ENCODE measurements at regions not wholly inside any gene's neighbourhood (a gene's known extent, or its start where the extent isn't known, plus 50 kb on each side); places are given as distances from the start of the nearest gene placed in this dataset.

- SMC1A ChIA-PET (ENCODE audit: uncharacterized antibody, unreplicated experiment): interaction anchor here (0.6 to 13.1 kb wide), 20 partner anchors 9 to 158 kb away, joined by 3 to 328 read pairs (median 6); no protein-coding TSS in a partner anchor
- Histone ChIP-seq H3K36me3 (ENCODE audit: control insufficient read depth in 2 of 2, insufficient read depth in 2 of 2, low read length in 1 of 2) (no peaks in the 10 kb centered on the region), H3K27ac (ENCODE audit: control insufficient read depth, insufficient read depth) (no peak overlapping the region), H2AFZ (ENCODE audit: control insufficient read depth, low read depth, low read length) (no peak overlapping the region), H3K9ac (ENCODE audit: control insufficient read depth, insufficient read depth, low read length) (no peak overlapping the region), H3K27me3 (replicated peaks in 1 of 2; ENCODE audit: control insufficient read depth in 2 of 2, insufficient read depth in 2 of 2, low read length in 1 of 2) (no peaks in the 10 kb centered on the region), H3K79me2 (ENCODE audit: control insufficient read depth, insufficient read depth, low read length) (no peaks in the 10 kb centered on the region), H3K4me2 (ENCODE audit: control insufficient read depth, insufficient read depth) (no peak overlapping the region), H3K9me3 (replicated peaks; ENCODE audit: control insufficient read depth, insufficient read depth, low read length) (no peaks in the 10 kb centered on the region), H3K4me1 (ENCODE audit: control insufficient read depth, insufficient read depth, low read length) (no peaks in the 10 kb centered on the region), H3K4me3 (no peak overlapping the region), H4K20me1 (ENCODE audit: control insufficient read depth, insufficient read depth) (no peaks in the 10 kb centered on the region)
- ATAC-seq (no peak), DNase-seq (ENCODE audit: low read depth, low spot score) (no peak), FAIRE-seq (no peak)
- 82% methylated on average over 1 of the region's 1 CpG for WGBS (ENCODE audit: insufficient coverage, insufficient replicate concordance, low lambda C conversion rate, missing lambda C conversion rate)
- POLR2A ChIA-PET: interaction anchor here (0.5 to 2.0 kb wide), 6 partner anchors 22 to 109 kb away, joined by 3 to 6 read pairs (median 4); no protein-coding TSS in a partner anchor
- RAD21 ChIA-PET (ENCODE audit: unreplicated experiment): interaction anchor here (0.7 to 5.8 kb wide), 23 partner anchors 9 to 156 kb away, joined by 3 to 30 read pairs (median 5); no protein-coding TSS in a partner anchor
- in situ Hi-C loops (cut with MboI) (no loop called here), intact Hi-C loops (cut with micrococcal nuclease; ENCODE audit: unreplicated experiment) (loop anchor here (5.0 kb wide), 1 partner anchor 74 kb away; no protein-coding TSS in a partner anchor)
- no TSS peak for BruUV-seq (replicated peaks)
- TF ChIP-seq ESRRA (IDR thresholded peaks at IDR 0.05; ENCODE audit: low read length): no peak
- no peak for TF ChIP-seq SUZ12 (IDR thresholded peaks at IDR 0.05; ENCODE audit: unreplicated experiment)
- TF ChIP-seq SMAD5 (IDR thresholded peaks at IDR 0.05; ENCODE audit: low read depth): no peak
- TF ChIP-seq BMI1 (IDR thresholded peaks at IDR 0.05; ENCODE audit: borderline replicate concordance): no peak
- no peak for TF ChIP-seq NBN (IDR thresholded peaks at IDR 0.05)
- no peak for TF ChIP-seq FOXM1 (IDR thresholded peaks at IDR 0.05; ENCODE audit: low read depth, low read length)
- no peak for TF ChIP-seq POLR2AphosphoS2 (IDR thresholded peaks at IDR 0.05; ENCODE audit: low read depth, low read length)
- TF ChIP-seq YY1 (IDR thresholded peaks at IDR 0.05; ENCODE audit: low read depth, low read length): no peak
- no peak for TF ChIP-seq TBL1XR1 (IDR thresholded peaks at IDR 0.05; ENCODE audit: low read depth, low read length)
- TF ChIP-seq MYC (IDR thresholded peaks at IDR 0.05; ENCODE audit: insufficient read depth, insufficient read length, insufficient replicate concordance, low read length, severe bottlenecking): no peak
- TF ChIP-seq HDGF (IDR thresholded peaks at IDR 0.05): no peak
- no peak for TF ChIP-seq IRF3 (IDR thresholded peaks at IDR 0.05)
- CTCF ChIA-PET: interaction anchor here (0.8 to 1.9 kb wide), 9 partner anchors 10 to 116 kb away, joined by 3 to 8 read pairs (median 3); no protein-coding TSS in a partner anchor
Observed at GRCh38 chr10:59108296-59108870, 68.1 kb upstream of the PHYHIPL start.

Data from GM12878 (cell line).